ENCODE measurements at regions not wholly inside any gene's neighbourhood (a gene's known extent, or its start where the extent isn't known, plus 50 kb on each side); places are given as distances from the start of the nearest gene placed in this dataset.

GRCh38 chr2:145256551-145256950 lies 736.6 kb upstream of the ZEB2 start:
- Histone ChIP-seq H3K79me1 (replicated peaks; ENCODE audit: low read length, poor library complexity, severe bottlenecking) (no peaks in the 10 kb centered on the region), H2BK5ac (ENCODE audit: low read depth, low read length, poor library complexity, severe bottlenecking) (no peak overlapping the region), H3K9me3 (ENCODE audit: control insufficient read depth, low read length) (no peaks in the 10 kb centered on the region), H3K4me2 (ENCODE audit: low read length, poor library complexity, severe bottlenecking) (no peak overlapping the region), H3K14ac (ENCODE audit: low read length in 2 of 2) (no peak overlapping the region), H3K36me3 (ENCODE audit: control insufficient read depth in 1 of 2, insufficient read depth in 2 of 2, low read depth in 1 of 2, low read length in 2 of 2) (no peaks in the 10 kb centered on the region), H2BK12ac (ENCODE audit: low read length in 2 of 2) (no peak overlapping the region), H2AK5ac (ENCODE audit: low read length, severe bottlenecking) (no peak overlapping the region), H3K27me3 (ENCODE audit: control insufficient read depth in 1 of 2, insufficient read depth in 1 of 2, low read length in 2 of 2) (no peaks in the 10 kb centered on the region), H4K8ac (ENCODE audit: low read length) (no peak overlapping the region), H3K18ac (ENCODE audit: low read depth in 1 of 2, low read length in 2 of 2) (no peak overlapping the region), H3K4me1 (ENCODE audit: control insufficient read depth, insufficient read depth, low read depth, low read length) (no peaks in the 10 kb centered on the region), H3K9ac (ENCODE audit: low read length) (no peak overlapping the region), H2AFZ (ENCODE audit: low read depth, low read length) (no peak overlapping the region), H2BK120ac (ENCODE audit: low read depth, low read length) (no peak overlapping the region), H3K23ac (ENCODE audit: low read length in 2 of 2) (no peak overlapping the region), H3K4me3 (ENCODE audit: insufficient read depth in 1 of 2, low read depth in 1 of 2, low read length in 2 of 2) (no peak overlapping the region), H2BK15ac (ENCODE audit: low read depth, poor library complexity, severe bottlenecking) (no peak overlapping the region), H3K27ac (ENCODE audit: low read length, poor library complexity, severe bottlenecking) (no peak overlapping the region), H3K4ac (ENCODE audit: low read depth in 1 of 2, low read length in 2 of 2) (no peak overlapping the region), H4K91ac (ENCODE audit: low read length) (no peak overlapping the region)
- WGBS: no CpG with 5 or more reads among the region's 1 CpG
- DNase-seq: peak; percentile 5

DNA sequence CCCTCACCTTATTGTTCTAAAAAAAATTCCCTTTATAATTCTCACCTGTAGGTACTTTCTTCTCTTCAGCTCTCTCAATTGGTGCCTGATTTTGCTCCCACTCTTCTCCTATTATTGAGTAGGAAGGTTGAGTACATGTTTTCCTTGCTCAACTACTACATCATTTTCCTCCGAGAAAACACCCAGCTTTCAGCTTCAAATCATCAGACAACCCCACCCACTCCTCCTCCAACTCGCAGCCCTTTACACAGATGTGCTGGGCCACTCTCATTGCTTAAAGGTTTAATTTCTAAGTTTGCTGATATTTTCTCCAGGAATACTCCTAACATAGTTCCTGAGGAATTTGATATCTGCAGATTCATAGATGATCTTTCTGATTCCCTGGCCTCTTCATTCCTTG lies 734.4 kb upstream of the ZEB2 start:
- Histone ChIP-seq H3K4me2 (ENCODE audit: low read length, poor library complexity, severe bottlenecking) (no peak overlapping the region), H2BK120ac (ENCODE audit: low read depth, low read length) (no peak overlapping the region), H3K18ac (ENCODE audit: low read depth in 1 of 2, low read length in 2 of 2) (no peak overlapping the region), H3K23ac (ENCODE audit: low read length in 2 of 2) (no peak overlapping the region), H3K79me1 (replicated peaks; ENCODE audit: low read length, poor library complexity, severe bottlenecking) (no peaks in the 10 kb centered on the region), H4K8ac (ENCODE audit: low read length) (peak overlapping the region; percentile 41), H2BK5ac (ENCODE audit: low read depth, low read length, poor library complexity, severe bottlenecking) (no peak overlapping the region), H3K36me3 (ENCODE audit: control insufficient read depth in 1 of 2, insufficient read depth in 2 of 2, low read depth in 1 of 2, low read length in 2 of 2) (no peaks in the 10 kb centered on the region), H3K9me3 (ENCODE audit: control insufficient read depth, low read length) (no peaks in the 10 kb centered on the region), H3K27ac (ENCODE audit: low read length, poor library complexity, severe bottlenecking) (no peak overlapping the region), H3K4ac (ENCODE audit: low read depth in 1 of 2, low read length in 2 of 2) (no peak overlapping the region), H3K9ac (ENCODE audit: low read length) (no peak overlapping the region), H3K4me3 (ENCODE audit: insufficient read depth in 1 of 2, low read depth in 1 of 2, low read length in 2 of 2) (no peak overlapping the region), H3K27me3 (ENCODE audit: control insufficient read depth in 1 of 2, insufficient read depth in 1 of 2, low read length in 2 of 2) (no peaks in the 10 kb centered on the region), H2AK5ac (ENCODE audit: low read length, severe bottlenecking) (no peak overlapping the region), H2BK12ac (ENCODE audit: low read length in 2 of 2) (no peak overlapping the region), H4K91ac (ENCODE audit: low read length) (no peak overlapping the region), H3K14ac (ENCODE audit: low read length in 2 of 2) (no peak overlapping the region), H3K4me1 (ENCODE audit: control insufficient read depth, insufficient read depth, low read depth, low read length) (no peaks in the 10 kb centered on the region), H2BK15ac (ENCODE audit: low read depth, poor library complexity, severe bottlenecking) (no peak overlapping the region), H2AFZ (ENCODE audit: low read depth, low read length) (no peak overlapping the region)
- DNase-seq: no peak
- WGBS: 100% methylated on average over 1 of the region's 2 CpGs

GRCh38 chr2:145253492-145253891 lies 733.6 kb upstream of the ZEB2 start:
- Histone ChIP-seq H3K36me3 (ENCODE audit: control insufficient read depth in 1 of 2, insufficient read depth in 2 of 2, low read depth in 1 of 2, low read length in 2 of 2) (no peaks in the 10 kb centered on the region), H3K14ac (ENCODE audit: low read length in 2 of 2) (no peak overlapping the region), H2AK5ac (ENCODE audit: low read length, severe bottlenecking) (no peak overlapping the region), H3K79me1 (replicated peaks; ENCODE audit: low read length, poor library complexity, severe bottlenecking) (no peaks in the 10 kb centered on the region), H2BK12ac (ENCODE audit: low read length in 2 of 2) (no peak overlapping the region), H3K4me2 (ENCODE audit: low read length, poor library complexity, severe bottlenecking) (no peak overlapping the region), H3K9ac (ENCODE audit: low read length) (no peak overlapping the region), H4K8ac (ENCODE audit: low read length) (no peak overlapping the region), H2AFZ (ENCODE audit: low read depth, low read length) (no peak overlapping the region), H4K91ac (ENCODE audit: low read length) (no peak overlapping the region), H3K27ac (ENCODE audit: low read length, poor library complexity, severe bottlenecking) (no peak overlapping the region), H2BK120ac (ENCODE audit: low read depth, low read length) (no peak overlapping the region), H3K18ac (ENCODE audit: low read depth in 1 of 2, low read length in 2 of 2) (no peak overlapping the region), H3K9me3 (ENCODE audit: control insufficient read depth, low read length) (no peaks in the 10 kb centered on the region), H2BK15ac (ENCODE audit: low read depth, poor library complexity, severe bottlenecking) (no peak overlapping the region), H3K4ac (ENCODE audit: low read depth in 1 of 2, low read length in 2 of 2) (no peak overlapping the region), H3K23ac (ENCODE audit: low read length in 2 of 2) (no peak overlapping the region), H3K4me1 (ENCODE audit: control insufficient read depth, insufficient read depth, low read depth, low read length) (no peaks in the 10 kb centered on the region), H2BK5ac (ENCODE audit: low read depth, low read length, poor library complexity, severe bottlenecking) (no peak overlapping the region), H3K4me3 (ENCODE audit: insufficient read depth in 1 of 2, low read depth in 1 of 2, low read length in 2 of 2) (no peak overlapping the region), H3K27me3 (ENCODE audit: control insufficient read depth in 1 of 2, insufficient read depth in 1 of 2, low read length in 2 of 2) (no peaks in the 10 kb centered on the region)
- DNase-seq: no peak
- 100% methylated on average over 1 of the region's 1 CpG for WGBS

- no peak overlapping the region for H3K14ac ChIP-seq (ENCODE audit: low read length in 2 of 2)
- WGBS: 86% methylated on average over 2 of the region's 4 CpGs
- H2BK5ac ChIP-seq (ENCODE audit: low read depth, low read length, poor library complexity, severe bottlenecking): no peak overlapping the region
- H4K8ac ChIP-seq (ENCODE audit: low read length): no peak overlapping the region
- H3K36me3 ChIP-seq (ENCODE audit: control insufficient read depth in 1 of 2, insufficient read depth in 2 of 2, low read depth in 1 of 2, low read length in 2 of 2): no peaks in the 10 kb centered on the region
- no peaks in the 10 kb centered on the region for H3K27me3 ChIP-seq (ENCODE audit: control insufficient read depth in 1 of 2, insufficient read depth in 1 of 2, low read length in 2 of 2)
- H2BK15ac ChIP-seq (ENCODE audit: low read depth, poor library complexity, severe bottlenecking): no peak overlapping the region
- no peak overlapping the region for H3K4me3 ChIP-seq (ENCODE audit: insufficient read depth in 1 of 2, low read depth in 1 of 2, low read length in 2 of 2)
- DNase-seq: no peak
- H2BK12ac ChIP-seq (ENCODE audit: low read length in 2 of 2): no peak overlapping the region
- H2AFZ ChIP-seq (ENCODE audit: low read depth, low read length): no peak overlapping the region
- H3K18ac ChIP-seq (ENCODE audit: low read depth in 1 of 2, low read length in 2 of 2): no peak overlapping the region
- H4K91ac ChIP-seq (ENCODE audit: low read length): no peak overlapping the region
- H2AK5ac ChIP-seq (ENCODE audit: low read length, severe bottlenecking): no peak overlapping the region
- no peaks in the 10 kb centered on the region for H3K4me1 ChIP-seq (ENCODE audit: control insufficient read depth, insufficient read depth, low read depth, low read length)
- H3K23ac ChIP-seq (ENCODE audit: low read length in 2 of 2): no peak overlapping the region
- H3K9ac ChIP-seq (ENCODE audit: low read length): no peak overlapping the region
- H3K79me1 ChIP-seq (replicated peaks; ENCODE audit: low read length, poor library complexity, severe bottlenecking): no peaks in the 10 kb centered on the region
- no peaks in the 10 kb centered on the region for H3K9me3 ChIP-seq (ENCODE audit: control insufficient read depth, low read length)
- no peak overlapping the region for H3K4me2 ChIP-seq (ENCODE audit: low read length, poor library complexity, severe bottlenecking)
- H2BK120ac ChIP-seq (ENCODE audit: low read depth, low read length): no peak overlapping the region
- H3K4ac ChIP-seq (ENCODE audit: low read depth in 1 of 2, low read length in 2 of 2): no peak overlapping the region
- H3K27ac ChIP-seq (ENCODE audit: low read length, poor library complexity, severe bottlenecking): no peak overlapping the region
Observed at GRCh38 chr2:145245268-145245870, 725.5 kb upstream of the ZEB2 start.
